ENCODE measurements at regions not wholly inside any gene's neighbourhood (a gene's known extent, or its start where the extent isn't known, plus 50 kb on each side); places are given as distances from the start of the nearest gene placed in this dataset.

DNA sequence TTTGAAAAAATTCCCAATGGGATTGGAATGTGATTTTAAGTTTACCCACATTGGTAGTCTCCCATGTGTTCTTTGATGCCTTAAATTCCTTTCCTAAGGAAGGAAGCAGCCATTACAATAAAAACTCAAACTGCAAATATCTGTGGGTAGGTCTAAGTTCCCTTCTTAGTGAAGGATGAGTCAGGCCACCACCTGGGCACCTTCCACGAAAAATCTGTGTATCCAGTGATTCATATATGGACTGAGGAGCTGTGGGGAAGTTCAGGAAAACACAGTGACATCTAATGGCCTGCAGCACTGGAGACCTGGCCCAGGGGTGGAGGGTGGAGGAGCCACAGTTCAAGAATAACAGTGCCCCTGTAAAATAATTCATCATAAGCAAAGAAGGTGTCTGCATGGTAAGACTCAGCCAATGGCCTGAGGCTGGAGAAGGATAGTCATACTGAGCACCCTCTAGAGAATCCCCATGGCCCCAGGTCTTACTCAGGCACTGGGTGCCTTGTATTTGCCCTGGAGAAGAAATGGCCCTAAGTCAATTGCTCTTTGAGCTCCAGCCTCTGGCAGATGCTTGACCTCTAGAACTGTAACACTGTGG is 248.6 kb downstream of the SP3 start:
- TF ChIP-seq, protein P1, sequence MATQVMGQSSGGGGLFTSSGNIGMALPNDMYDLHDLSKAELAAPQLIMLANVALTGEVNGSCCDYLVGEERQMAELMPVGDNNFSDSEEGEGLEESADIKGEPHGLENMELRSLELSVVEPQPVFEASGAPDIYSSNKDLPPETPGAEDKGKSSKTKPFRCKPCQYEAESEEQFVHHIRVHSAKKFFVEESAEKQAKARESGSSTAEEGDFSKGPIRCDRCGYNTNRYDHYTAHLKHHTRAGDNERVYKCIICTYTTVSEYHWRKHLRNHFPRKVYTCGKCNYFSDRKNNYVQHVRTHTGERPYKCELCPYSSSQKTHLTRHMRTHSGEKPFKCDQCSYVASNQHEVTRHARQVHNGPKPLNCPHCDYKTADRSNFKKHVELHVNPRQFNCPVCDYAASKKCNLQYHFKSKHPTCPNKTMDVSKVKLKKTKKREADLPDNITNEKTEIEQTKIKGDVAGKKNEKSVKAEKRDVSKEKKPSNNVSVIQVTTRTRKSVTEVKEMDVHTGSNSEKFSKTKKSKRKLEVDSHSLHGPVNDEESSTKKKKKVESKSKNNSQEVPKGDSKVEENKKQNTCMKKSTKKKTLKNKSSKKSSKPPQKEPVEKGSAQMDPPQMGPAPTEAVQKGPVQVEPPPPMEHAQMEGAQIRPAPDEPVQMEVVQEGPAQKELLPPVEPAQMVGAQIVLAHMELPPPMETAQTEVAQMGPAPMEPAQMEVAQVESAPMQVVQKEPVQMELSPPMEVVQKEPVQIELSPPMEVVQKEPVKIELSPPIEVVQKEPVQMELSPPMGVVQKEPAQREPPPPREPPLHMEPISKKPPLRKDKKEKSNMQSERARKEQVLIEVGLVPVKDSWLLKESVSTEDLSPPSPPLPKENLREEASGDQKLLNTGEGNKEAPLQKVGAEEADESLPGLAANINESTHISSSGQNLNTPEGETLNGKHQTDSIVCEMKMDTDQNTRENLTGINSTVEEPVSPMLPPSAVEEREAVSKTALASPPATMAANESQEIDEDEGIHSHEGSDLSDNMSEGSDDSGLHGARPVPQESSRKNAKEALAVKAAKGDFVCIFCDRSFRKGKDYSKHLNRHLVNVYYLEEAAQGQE (IDR thresholded peaks at IDR 0.05): no peak
- TF ChIP-seq POLR2A (IDR thresholded peaks at IDR 0.05; ENCODE audit: low read length): no peak
- TF ChIP-seq, protein P2, sequence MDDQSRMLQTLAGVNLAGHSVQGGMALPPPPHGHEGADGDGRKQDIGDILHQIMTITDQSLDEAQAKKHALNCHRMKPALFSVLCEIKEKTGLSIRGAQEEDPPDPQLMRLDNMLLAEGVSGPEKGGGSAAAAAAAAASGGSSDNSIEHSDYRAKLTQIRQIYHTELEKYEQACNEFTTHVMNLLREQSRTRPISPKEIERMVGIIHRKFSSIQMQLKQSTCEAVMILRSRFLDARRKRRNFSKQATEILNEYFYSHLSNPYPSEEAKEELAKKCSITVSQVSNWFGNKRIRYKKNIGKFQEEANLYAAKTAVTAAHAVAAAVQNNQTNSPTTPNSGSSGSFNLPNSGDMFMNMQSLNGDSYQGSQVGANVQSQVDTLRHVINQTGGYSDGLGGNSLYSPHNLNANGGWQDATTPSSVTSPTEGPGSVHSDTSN (IDR thresholded peaks at IDR 0.05): no peak
- TF ChIP-seq, protein P3, sequence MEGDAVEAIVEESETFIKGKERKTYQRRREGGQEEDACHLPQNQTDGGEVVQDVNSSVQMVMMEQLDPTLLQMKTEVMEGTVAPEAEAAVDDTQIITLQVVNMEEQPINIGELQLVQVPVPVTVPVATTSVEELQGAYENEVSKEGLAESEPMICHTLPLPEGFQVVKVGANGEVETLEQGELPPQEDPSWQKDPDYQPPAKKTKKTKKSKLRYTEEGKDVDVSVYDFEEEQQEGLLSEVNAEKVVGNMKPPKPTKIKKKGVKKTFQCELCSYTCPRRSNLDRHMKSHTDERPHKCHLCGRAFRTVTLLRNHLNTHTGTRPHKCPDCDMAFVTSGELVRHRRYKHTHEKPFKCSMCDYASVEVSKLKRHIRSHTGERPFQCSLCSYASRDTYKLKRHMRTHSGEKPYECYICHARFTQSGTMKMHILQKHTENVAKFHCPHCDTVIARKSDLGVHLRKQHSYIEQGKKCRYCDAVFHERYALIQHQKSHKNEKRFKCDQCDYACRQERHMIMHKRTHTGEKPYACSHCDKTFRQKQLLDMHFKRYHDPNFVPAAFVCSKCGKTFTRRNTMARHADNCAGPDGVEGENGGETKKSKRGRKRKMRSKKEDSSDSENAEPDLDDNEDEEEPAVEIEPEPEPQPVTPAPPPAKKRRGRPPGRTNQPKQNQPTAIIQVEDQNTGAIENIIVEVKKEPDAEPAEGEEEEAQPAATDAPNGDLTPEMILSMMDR (IDR thresholded peaks at IDR 0.05): no peak
- TF ChIP-seq, protein P4, sequence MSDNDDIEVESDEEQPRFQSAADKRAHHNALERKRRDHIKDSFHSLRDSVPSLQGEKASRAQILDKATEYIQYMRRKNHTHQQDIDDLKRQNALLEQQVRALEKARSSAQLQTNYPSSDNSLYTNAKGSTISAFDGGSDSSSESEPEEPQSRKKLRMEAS (IDR thresholded peaks at IDR 0.05): no peak
- TF ChIP-seq EP300 (IDR thresholded peaks at IDR 0.05): no peak
- TF ChIP-seq, protein P5, sequence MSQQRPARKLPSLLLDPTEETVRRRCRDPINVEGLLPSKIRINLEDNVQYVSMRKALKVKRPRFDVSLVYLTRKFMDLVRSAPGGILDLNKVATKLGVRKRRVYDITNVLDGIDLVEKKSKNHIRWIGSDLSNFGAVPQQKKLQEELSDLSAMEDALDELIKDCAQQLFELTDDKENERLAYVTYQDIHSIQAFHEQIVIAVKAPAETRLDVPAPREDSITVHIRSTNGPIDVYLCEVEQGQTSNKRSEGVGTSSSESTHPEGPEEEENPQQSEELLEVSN (IDR thresholded peaks at IDR 0.05; ENCODE audit: borderline replicate concordance, low read depth): no peak
- no peak for TF ChIP-seq PHF8 (IDR thresholded peaks at IDR 0.05; ENCODE audit: borderline replicate concordance, low read depth)
- TF ChIP-seq JUNB (IDR thresholded peaks at IDR 0.05): no peak
- TF ChIP-seq TP53 (CRISPR knock-in tag; IDR thresholded peaks at IDR 0.05): no peak
- no peak for TF ChIP-seq JUN (IDR thresholded peaks at IDR 0.05)
- no peak for TF ChIP-seq RFX5 (IDR thresholded peaks at IDR 0.05)
- TF ChIP-seq SREBF2 (IDR thresholded peaks at IDR 0.05): no peak

Data from A549 (cell line).